PC-3 (cell line): ENCODE measurements at regions not wholly inside any gene's neighbourhood (a gene's known extent, or its start where the extent isn't known, plus 50 kb on each side); places are given as distances from the start of the nearest gene placed in this dataset.

ENCODE experiments used
- ATAC-seq: fragments of 200-7000 bp; cut with Tn5 transposase; 2 replicates; pipeline ENCODE4 v1.9.1; 2020; ENCODE audit warnings: mild to moderate bottlenecking, moderate library complexity
- BruUV-seq: library from RNA; stranded (reverse); fragments of 400-500 nt; replicated peaks from 2 replicates; lab custom pipeline; 2021; lab: Mats Ljungman, UMichigan
- CTCF ChIA-PET: fragments of 300-600 bp; sonication (Branson Sonifier 250); formaldehyde crosslinking; loops from one replicate; lab custom pipeline; 2022; ENCODE audit warnings: antibody characterized with exemption; lab: Charles Lee
- POLR2A ChIA-PET: fragments of 300-600 bp; sonication (Branson Sonifier 250); formaldehyde crosslinking; loops from one replicate; lab custom pipeline; 2022; ENCODE audit warnings: antibody characterized with exemption; ENCODE audit not compliant: unreplicated experiment; lab: Charles Lee
- DNase-seq: peaks from one replicate; pipeline ENCODE4 v3.0.0-alpha.2; 2015
- H2AFZ ChIP-seq: fragments of 300-600 bp; sonication (generic); 2 replicates; pipeline ENCODE4 v1.6.0; 2016; ENCODE audit warnings: antibody characterized with exemption, low read length
- H3F3A ChIP-seq: fragments of 300-600 bp; sonication (generic); one replicate; pipeline ENCODE4 v1.6.0; 2017; ENCODE audit warnings: antibody characterized with exemption, low read length, control low read depth, mild to moderate bottlenecking; ENCODE audit not compliant: unreplicated experiment
- H3K27ac ChIP-seq: fragments of 300-600 bp; sonication (generic); 2 replicates; pipeline ENCODE4 v1.5.1; 2016; ENCODE audit warnings: mild to moderate bottlenecking, low read length
- H3K27me3 ChIP-seq: fragments of 300-600 bp; sonication (generic); 2 replicates; pipeline ENCODE4 v1.6.1; 2016; ENCODE audit warnings: low read length, mixed read lengths
- H3K36me3 ChIP-seq: fragments of 300-600 bp; sonication (generic); 2 replicates; pipeline ENCODE4 v1.6.1; 2016; ENCODE audit warnings: low read depth, mixed run types, low read length, mixed read lengths
- H3K4me1 ChIP-seq: fragments of 300-600 bp; sonication (generic); 2 replicates; pipeline ENCODE4 v1.5.1; 2016; ENCODE audit warnings: low read length; ENCODE audit not compliant: insufficient read depth
- H3K4me2 ChIP-seq: fragments of 300-600 bp; sonication (generic); 2 replicates; pipeline ENCODE4 v1.6.0; 2016; ENCODE audit warnings: low read length
- H3K4me3 ChIP-seq: fragments of 300-600 bp; sonication (generic); 2 replicates; pipeline ENCODE4 v1.5.1; 2016; ENCODE audit warnings: mild to moderate bottlenecking, low read length, mixed read lengths
- H3K79me2 ChIP-seq: fragments of 300-600 bp; sonication (generic); 2 replicates; pipeline ENCODE4 v1.6.1; 2017; ENCODE audit warnings: low read length, mixed read lengths
- H3K9ac ChIP-seq: fragments of 300-600 bp; sonication (generic); 2 replicates; pipeline ENCODE4 v1.6.0; 2016; ENCODE audit warnings: mild to moderate bottlenecking, low read length
- H3K9me2 ChIP-seq: fragments of 300-600 bp; sonication (generic); replicated peaks from 2 replicates; pipeline ENCODE4 v1.6.1; 2016; ENCODE audit warnings: mixed run types, low read length, mixed read lengths
- H3K9me3 ChIP-seq: fragments of 300-600 bp; sonication (generic); 2 replicates; pipeline ENCODE4 v1.6.1; 2016; ENCODE audit warnings: low read length, mixed read lengths
- H4K20me1 ChIP-seq: fragments of 300-600 bp; sonication (generic); 2 replicates; pipeline ENCODE4 v1.6.1; 2016; ENCODE audit warnings: low read length, mixed read lengths
- CTCF ChIP-seq: fragments of 300-600 bp; sonication (generic); conservative IDR thresholded peaks from 2 replicates; pipeline ENCODE4 v1.5.1; 2017; ENCODE audit warnings: antibody characterized with exemption, low read depth, mild to moderate bottlenecking, low read length
- EZH2 ChIP-seq: fragments of 300-600 bp; sonication (generic); IDR thresholded peaks from one replicate; pipeline ENCODE4 v1.6.1; 2017; ENCODE audit warnings: antibody characterized with exemption, mild to moderate bottlenecking, low read length; ENCODE audit not compliant: unreplicated experiment
- EZH2phosphoT487 ChIP-seq: fragments of 300-600 bp; sonication (generic); IDR thresholded peaks from 2 replicates; pipeline ENCODE4 v1.6.1; 2018; ENCODE audit warnings: mild to moderate bottlenecking, antibody characterized with exemption, low read length, borderline replicate concordance
- intact Hi-C: fragments of 100-400 bp; cut with micrococcal nuclease; formaldehyde crosslinking; loops from 2 replicates; pipeline ENCODE4 v1.9.0; 2023

- Histone ChIP-seq H3F3A (no peaks in the 10 kb centered on the region), H2AFZ (no peak overlapping the region), H3K4me3 (no peak overlapping the region), H3K9me3 (no peaks in the 10 kb centered on the region), H3K79me2 (no peaks in the 10 kb centered on the region), H3K9ac (no peak overlapping the region), H4K20me1 (no peaks in the 10 kb centered on the region), H3K36me3 (no peaks in the 10 kb centered on the region), H3K27ac (no peak overlapping the region), H3K4me2 (no peak overlapping the region), H3K9me2 (no peaks in the 10 kb centered on the region), H3K27me3 (no peaks in the 10 kb centered on the region), H3K4me1 (no peaks in the 10 kb centered on the region)
- no TSS peak for BruUV-seq
- intact Hi-C loops: no loop called here
- ChIA-PET CTCF (no interaction called here), POLR2A (no interaction called here)
- TF ChIP-seq EZH2: no peak
- TF ChIP-seq EZH2phosphoT487: no peak
- no peak for TF ChIP-seq CTCF
- peak; percentile 46 for DNase-seq
- ATAC-seq: no peak
Measured at GRCh38 chr14:101040538-101041442, 137.3 kb upstream of the RTL1 start.

- Histone ChIP-seq H3K36me3 (no peaks in the 10 kb centered on the region), H3K27me3 (no peaks in the 10 kb centered on the region), H3K9me2 (no peaks in the 10 kb centered on the region), H4K20me1 (no peaks in the 10 kb centered on the region), H3K9ac (no peak overlapping the region), H2AFZ (no peak overlapping the region), H3K4me3 (no peak overlapping the region), H3K4me1 (no peaks in the 10 kb centered on the region), H3F3A (no peaks in the 10 kb centered on the region), H3K9me3 (no peaks in the 10 kb centered on the region), H3K79me2 (no peaks in the 10 kb centered on the region), H3K27ac (no peak overlapping the region), H3K4me2 (no peak overlapping the region)
- intact Hi-C loops: no loop called here
- no TSS peak for BruUV-seq
- no peak for ATAC-seq
- ChIA-PET POLR2A (no interaction called here), CTCF (no interaction called here)
- no peak for DNase-seq
- TF ChIP-seq EZH2phosphoT487: no peak
- no peak for TF ChIP-seq CTCF
Measured at GRCh38 chr14:101043891-101044290, 140.4 kb upstream of the RTL1 start.

- no peak for DNase-seq
- Histone ChIP-seq H3K27ac (no peak overlapping the region), H3K9ac (no peak overlapping the region), H3K36me3 (no peaks in the 10 kb centered on the region), H3K4me3 (no peak overlapping the region), H3K4me1 (no peaks in the 10 kb centered on the region), H3K9me3 (no peaks in the 10 kb centered on the region), H3K9me2 (no peaks in the 10 kb centered on the region), H3K79me2 (no peaks in the 10 kb centered on the region), H3F3A (no peaks in the 10 kb centered on the region), H3K27me3 (no peaks in the 10 kb centered on the region), H3K4me2 (no peak overlapping the region), H2AFZ (no peak overlapping the region), H4K20me1 (no peaks in the 10 kb centered on the region)
- POLR2A ChIA-PET: no interaction called here
- CTCF ChIA-PET: no interaction called here
- intact Hi-C loops: no loop called here
- TF ChIP-seq EZH2phosphoT487 (no peak), EZH2 (no peak), CTCF (no peak)
- no peak for ATAC-seq
- BruUV-seq: no TSS peak
Measured at GRCh38 chr14:101044741-101045140, 141.2 kb upstream of the RTL1 start.
